IPS-15b (cell line): ENCODE measurements at regions not wholly inside any gene's neighbourhood (a gene's known extent, or its start where the extent isn't known, plus 50 kb on each side); places are given as distances from the start of the nearest gene placed in this dataset.

ENCODE experiments used
- H3K27me3 ChIP-seq: one replicate; pipeline ENCODE4 v1.6.1; 2013; ENCODE audit warnings: low read length; ENCODE audit not compliant: control insufficient read depth, insufficient read depth
- H3K36me3 ChIP-seq: one replicate; pipeline ENCODE4 v1.6.1; 2013; ENCODE audit warnings: low read length; ENCODE audit not compliant: control insufficient read depth, insufficient read depth
- H3K4me1 ChIP-seq: one replicate; pipeline ENCODE4 v1.6.1; 2013; ENCODE audit warnings: mild to moderate bottlenecking, low read length; ENCODE audit not compliant: control insufficient read depth, insufficient read depth
- H3K4me3 ChIP-seq: one replicate; pipeline ENCODE4 v1.5.1; 2013; ENCODE audit warnings: low read depth, low read length
- H3K9ac ChIP-seq: one replicate; pipeline ENCODE4 v1.6.1; 2013; ENCODE audit warnings: low read depth, mild to moderate bottlenecking, low read length
- H3K9me3 ChIP-seq: one replicate; pipeline ENCODE4 v1.6.1; 2013; ENCODE audit warnings: mild to moderate bottlenecking, low read length; ENCODE audit not compliant: control insufficient read depth, insufficient read depth

- peaks cover 9% of the 10 kb centered on the region for H3K9me3 ChIP-seq
- H3K4me1 ChIP-seq: no peaks in the 10 kb centered on the region
- no peak overlapping the region for H3K4me3 ChIP-seq
- no peaks in the 10 kb centered on the region for H3K36me3 ChIP-seq
- no peaks in the 10 kb centered on the region for H3K27me3 ChIP-seq
- H3K9ac ChIP-seq: no peak overlapping the region
Measured at GRCh38 chr6:66481216-66481615, 774.2 kb upstream of the EYS start.

- Histone ChIP-seq H3K36me3 (no peaks in the 10 kb centered on the region), H3K4me3 (no peak overlapping the region), H3K9ac (no peak overlapping the region), H3K4me1 (no peaks in the 10 kb centered on the region), H3K27me3 (no peaks in the 10 kb centered on the region), H3K9me3 (peaks cover 9% of the 10 kb centered on the region)
Measured at GRCh38 chr6:66478705-66479104, 771.7 kb upstream of the EYS start.

- Histone ChIP-seq H3K4me3 (no peak overlapping the region), H3K9me3 (no peaks in the 10 kb centered on the region), H3K4me1 (no peaks in the 10 kb centered on the region), H3K36me3 (no peaks in the 10 kb centered on the region), H3K9ac (no peak overlapping the region), H3K27me3 (no peaks in the 10 kb centered on the region)
Measured at GRCh38 chr6:66435321-66435720, 728.3 kb upstream of the EYS start.

- Histone ChIP-seq H3K9ac (no peak overlapping the region), H3K36me3 (no peaks in the 10 kb centered on the region), H3K4me3 (no peak overlapping the region), H3K9me3 (no peaks in the 10 kb centered on the region), H3K4me1 (no peaks in the 10 kb centered on the region), H3K27me3 (no peaks in the 10 kb centered on the region)
Measured at GRCh38 chr6:66429210-66429609, 722.2 kb upstream of the EYS start.

- no peaks in the 10 kb centered on the region for H3K4me1 ChIP-seq
- no peak overlapping the region for H3K9ac ChIP-seq
- no peaks in the 10 kb centered on the region for H3K27me3 ChIP-seq
- H3K36me3 ChIP-seq: no peaks in the 10 kb centered on the region
- H3K9me3 ChIP-seq: no peaks in the 10 kb centered on the region
- H3K4me3 ChIP-seq: no peak overlapping the region
Measured at GRCh38 chr6:66423047-66423446, 716.0 kb upstream of the EYS start.

- Histone ChIP-seq H3K36me3 (no peaks in the 10 kb centered on the region), H3K9me3 (no peaks in the 10 kb centered on the region), H3K27me3 (no peaks in the 10 kb centered on the region), H3K4me1 (no peaks in the 10 kb centered on the region), H3K4me3 (no peak overlapping the region), H3K9ac (no peak overlapping the region)
Measured at GRCh38 chr6:66421570-66421969, 714.5 kb upstream of the EYS start.

GRCh38 chr6:66418906-66419305, 711.9 kb upstream of the EYS start:
- Histone ChIP-seq H3K4me3 (no peak overlapping the region), H3K9me3 (no peaks in the 10 kb centered on the region), H3K4me1 (no peaks in the 10 kb centered on the region), H3K36me3 (no peaks in the 10 kb centered on the region), H3K27me3 (no peaks in the 10 kb centered on the region), H3K9ac (no peak overlapping the region)

GRCh38 chr6:66403966-66404365, 696.9 kb upstream of the EYS start:
- Histone ChIP-seq H3K4me3 (no peak overlapping the region), H3K9ac (no peak overlapping the region), H3K9me3 (no peaks in the 10 kb centered on the region), H3K36me3 (no peaks in the 10 kb centered on the region), H3K27me3 (no peaks in the 10 kb centered on the region), H3K4me1 (no peaks in the 10 kb centered on the region)

GRCh38 chr6:66402873-66403272, 695.8 kb upstream of the EYS start:
- H3K27me3 ChIP-seq: no peaks in the 10 kb centered on the region
- H3K4me1 ChIP-seq: no peaks in the 10 kb centered on the region
- H3K9ac ChIP-seq: no peak overlapping the region
- H3K4me3 ChIP-seq: no peak overlapping the region
- no peaks in the 10 kb centered on the region for H3K9me3 ChIP-seq
- no peaks in the 10 kb centered on the region for H3K36me3 ChIP-seq

- Histone ChIP-seq H3K27me3 (no peaks in the 10 kb centered on the region), H3K4me3 (no peak overlapping the region), H3K9me3 (no peaks in the 10 kb centered on the region), H3K36me3 (no peaks in the 10 kb centered on the region), H3K4me1 (no peaks in the 10 kb centered on the region), H3K9ac (no peak overlapping the region)
Measured at GRCh38 chr6:66396549-66396948, 689.5 kb upstream of the EYS start.

- H3K36me3 ChIP-seq: no peaks in the 10 kb centered on the region
- no peaks in the 10 kb centered on the region for H3K27me3 ChIP-seq
- no peaks in the 10 kb centered on the region for H3K9me3 ChIP-seq
- no peak overlapping the region for H3K4me3 ChIP-seq
- H3K4me1 ChIP-seq: no peaks in the 10 kb centered on the region
- no peak overlapping the region for H3K9ac ChIP-seq
Measured at GRCh38 chr6:66396145-66396544, 689.1 kb upstream of the EYS start.

- H3K36me3 ChIP-seq: no peaks in the 10 kb centered on the region
- no peaks in the 10 kb centered on the region for H3K4me1 ChIP-seq
- no peak overlapping the region for H3K4me3 ChIP-seq
- H3K9me3 ChIP-seq: no peaks in the 10 kb centered on the region
- H3K9ac ChIP-seq: no peak overlapping the region
- no peaks in the 10 kb centered on the region for H3K27me3 ChIP-seq
Measured at GRCh38 chr6:66390393-66390792, 683.4 kb upstream of the EYS start.

GRCh38 chr6:66376001-66376400, 669.0 kb upstream of the EYS start:
- H3K4me3 ChIP-seq: no peak overlapping the region

More at GRCh38 chr6:66376001-66376400, 669.0 kb upstream of the EYS start:
- Histone ChIP-seq H3K4me1 (no peaks in the 10 kb centered on the region), H3K27me3 (peaks cover 30% of the 10 kb centered on the region), H3K36me3 (no peaks in the 10 kb centered on the region), H3K9ac (no peak overlapping the region), H3K9me3 (no peaks in the 10 kb centered on the region)
